Lower lobe of right lung (tissue), 2 donors: ENCODE measurements at regions not wholly inside any gene's neighbourhood (a gene's known extent, or its start where the extent isn't known, plus 50 kb on each side); places are given as distances from the start of the nearest gene placed in this dataset.

ENCODE experiments used
- ATAC-seq, 2 donors: fragments of 200-7000 bp; cut with Tn5 transposase; one replicate each; pipeline ENCODE4 v1.9.1; 2020 to 2022; ENCODE audit warnings: mild to moderate bottlenecking in 2 of 2, moderate library complexity in 2 of 2
- DNase-seq: peaks from one replicate; pipeline ENCODE4 v3.0.0-alpha.2; 2020
- H3K27ac ChIP-seq: fragments of 200-600 bp; one replicate; pipeline ENCODE4 v1.8.0; 2022
- H3K27me3 ChIP-seq: fragments of 200-600 bp; one replicate; pipeline ENCODE4 v1.8.0; 2022; ENCODE audit warnings: low read depth
- H3K36me3 ChIP-seq: fragments of 200-600 bp; one replicate; pipeline ENCODE4 v1.8.0; 2022; ENCODE audit warnings: mild to moderate bottlenecking
- H3K4me1 ChIP-seq: fragments of 200-600 bp; one replicate; pipeline ENCODE4 v1.8.0; 2022
- H3K4me3 ChIP-seq: fragments of 200-600 bp; one replicate; pipeline ENCODE4 v1.8.0; 2022; ENCODE audit warnings: mild to moderate bottlenecking
- H3K9me3 ChIP-seq: fragments of 200-600 bp; one replicate; pipeline ENCODE4 v1.8.0; 2022
- CTCF ChIP-seq: fragments of 200-600 bp; IDR thresholded peaks from one replicate; pipeline ENCODE4 v1.8.0; 2022; ENCODE audit warnings: antibody characterized with exemption, mild to moderate bottlenecking
- intact Hi-C: fragments of 100-400 bp; cut with DNase I; formaldehyde crosslinking; loops from one replicate; pipeline ENCODE4 v1.11.0; 2022
- donor health status: DM: no; HTN: yes; CAD: no; lungs with severe emphysema.

DNA sequence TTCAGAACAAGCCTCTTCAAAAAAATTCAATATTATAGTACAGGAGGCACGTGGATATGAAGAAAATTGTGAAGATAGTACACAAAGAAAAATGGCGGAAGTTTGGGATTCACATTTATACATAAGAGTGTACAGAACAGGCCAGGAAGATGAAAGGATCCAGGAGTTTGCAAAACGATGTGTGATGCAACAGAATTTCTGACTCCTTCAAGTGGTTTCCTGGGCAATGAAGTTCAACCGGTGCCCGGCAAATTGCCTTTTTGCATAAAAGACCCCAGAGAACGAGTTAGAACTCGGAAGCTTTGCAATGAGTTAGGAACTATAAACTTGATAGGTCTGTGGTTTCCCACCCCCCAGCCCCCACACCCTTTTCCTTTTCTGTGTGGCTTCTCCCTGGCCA, 189.1 kb downstream of the SALL1 start:
- H3K4me1 ChIP-seq, result no peaks in the 10 kb centered on the region
- no peak for ATAC-seq
- TF ChIP-seq CTCF, result no peak
- no peaks in the 10 kb centered on the region for H3K36me3 ChIP-seq
- intact Hi-C loops, result no loop called here
- H3K27me3 ChIP-seq, result no peaks in the 10 kb centered on the region
- H3K4me3 ChIP-seq, result no peak overlapping the region
- no peak for DNase-seq
- no peaks in the 10 kb centered on the region for H3K9me3 ChIP-seq
- H3K27ac ChIP-seq, result no peak overlapping the region

DNA sequence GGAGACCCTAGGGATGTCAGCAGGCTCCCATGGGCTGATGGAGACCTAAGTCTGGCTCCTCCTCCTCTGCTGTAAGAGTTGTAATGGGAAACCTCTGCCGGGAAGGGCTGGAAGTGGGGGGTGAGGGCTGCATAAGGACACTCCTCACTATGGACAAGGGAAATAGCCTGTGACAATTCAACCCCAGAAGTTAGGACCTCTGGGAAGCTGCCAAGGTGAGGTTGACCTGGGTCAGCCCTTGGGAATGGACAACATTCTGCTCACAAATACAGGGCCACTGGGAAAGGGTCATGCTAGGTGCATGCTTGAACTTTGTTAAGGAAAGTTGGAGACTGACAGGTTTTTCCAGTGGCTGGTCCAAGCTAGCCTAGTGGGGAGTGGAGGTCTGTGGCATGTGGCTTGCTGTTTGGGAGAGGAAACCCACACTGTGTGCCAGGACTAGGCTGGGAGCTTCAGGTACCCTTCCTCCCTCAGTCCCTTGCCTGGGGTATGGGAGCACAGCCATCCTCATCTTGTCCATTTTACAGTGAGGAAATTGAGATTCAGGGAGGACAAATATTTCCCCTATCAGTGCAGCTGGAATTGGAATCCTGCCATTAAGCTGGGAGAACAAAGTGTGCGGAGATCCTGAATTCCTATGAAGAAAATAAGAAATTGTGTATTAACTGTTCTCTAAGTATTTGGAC, 190.4 kb downstream of the SALL1 start:
- intact Hi-C loops, result no loop called here
- Histone ChIP-seq H3K36me3 (no peaks in the 10 kb centered on the region), H3K4me3 (no peak overlapping the region), H3K27me3 (no peaks in the 10 kb centered on the region), H3K9me3 (no peaks in the 10 kb centered on the region), H3K4me1 (no peaks in the 10 kb centered on the region), H3K27ac (no peak overlapping the region)
- DNase-seq (no peak), ATAC-seq (no peak)
- no peak for TF ChIP-seq CTCF

- Histone ChIP-seq H3K4me1 (no peaks in the 10 kb centered on the region), H3K27me3 (no peaks in the 10 kb centered on the region), H3K36me3 (no peaks in the 10 kb centered on the region), H3K27ac (no peak overlapping the region), H3K9me3 (no peaks in the 10 kb centered on the region), H3K4me3 (no peak overlapping the region)
- ATAC-seq (no peak), DNase-seq (no peak)
- intact Hi-C loops, result no loop called here
- no peak for TF ChIP-seq CTCF
These were observed 194.0 kb downstream of the SALL1 start for GRCh38 chr16:50957056-50957455.

- ATAC-seq, result no peak
These were observed 194.4 kb downstream of the SALL1 start for GRCh38 chr16:50956637-50957036.

DNA sequence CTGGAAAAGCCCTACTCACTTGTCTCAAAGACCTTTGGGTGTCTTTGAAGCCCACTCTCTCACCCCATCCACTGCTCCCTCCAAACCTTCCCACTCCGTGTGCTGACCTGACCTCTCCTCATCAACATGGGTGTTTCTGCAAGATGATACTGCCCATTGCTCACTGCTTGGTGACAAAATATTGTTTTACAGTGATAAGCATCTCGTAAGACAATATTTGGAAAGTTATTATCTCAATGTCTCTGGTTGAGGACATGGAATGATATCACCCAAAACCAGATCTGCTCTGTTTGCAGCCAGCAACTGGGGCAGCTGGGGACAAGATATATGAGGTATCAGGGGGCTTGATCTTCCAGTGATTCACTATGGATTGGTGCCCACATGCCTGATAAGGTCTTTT, 195.8 kb downstream of the SALL1 start:
- Histone ChIP-seq H3K4me3 (no peak overlapping the region), H3K27ac (no peak overlapping the region), H3K9me3 (no peaks in the 10 kb centered on the region), H3K36me3 (no peaks in the 10 kb centered on the region), H3K27me3 (no peaks in the 10 kb centered on the region), H3K4me1 (no peaks in the 10 kb centered on the region)
- no peak for TF ChIP-seq CTCF
- DNase-seq, result no peak
- ATAC-seq, result no peak
- intact Hi-C loops, result no loop called here

More at GRCh38 chr16:50956637-50957036, 194.4 kb downstream of the SALL1 start:
- intact Hi-C loops, result no loop called here
- Histone ChIP-seq H3K27ac (no peak overlapping the region), H3K9me3 (no peaks in the 10 kb centered on the region), H3K4me3 (no peak overlapping the region), H3K4me1 (no peaks in the 10 kb centered on the region), H3K36me3 (no peaks in the 10 kb centered on the region), H3K27me3 (no peaks in the 10 kb centered on the region)
- TF ChIP-seq CTCF, result no peak
- no peak for DNase-seq
